Stimulated activated naive CD4-positive, alpha-beta T cell treated with Interleukin-2 at 50 U/mL for 16 hours (primary cell): ENCODE measurements at regions not wholly inside any gene's neighbourhood (a gene's known extent, or its start where the extent isn't known, plus 50 kb on each side); places are given as distances from the start of the nearest gene placed in this dataset.

ENCODE experiments used
- DNase-seq: peaks from one replicate; lab custom pipeline; 2025; lab: John Stamatoyannopoulos, UW

GRCh38 chr13:103437651-103438050 is 371.4 kb upstream of the SLC10A2 start:
- DNase-seq, result no peak

GRCh38 chr13:103436057-103436654 is 369.9 kb upstream of the SLC10A2 start:
- no peak for DNase-seq

- DNase-seq, result no peak
Measured at GRCh38 chr13:103431856-103432255, 365.6 kb upstream of the SLC10A2 start.

- no peak for DNase-seq
Measured at GRCh38 chr13:103430368-103430767, 364.2 kb upstream of the SLC10A2 start.

- no peak for DNase-seq
Measured at GRCh38 chr13:103410002-103410401, 343.8 kb upstream of the SLC10A2 start.

GRCh38 chr13:103406967-103407366 is 340.8 kb upstream of the SLC10A2 start:
- DNase-seq, result no peak

GRCh38 chr13:103405297-103405696 is 339.1 kb upstream of the SLC10A2 start:
- no peak for DNase-seq

GRCh38 chr13:103403814-103404213 is 337.6 kb upstream of the SLC10A2 start:
- DNase-seq, result no peak

- DNase-seq, result no peak
Measured at GRCh38 chr13:103403148-103403740, 337.0 kb upstream of the SLC10A2 start.

GRCh38 chr13:103395139-103395538 is 328.9 kb upstream of the SLC10A2 start:
- no peak for DNase-seq

GRCh38 chr13:103394618-103395017 is 328.4 kb upstream of the SLC10A2 start:
- DNase-seq, result no peak

- DNase-seq, result no peak
Measured at GRCh38 chr13:103391936-103392335, 325.7 kb upstream of the SLC10A2 start.

- no peak for DNase-seq
Measured at GRCh38 chr13:103388839-103389238, 322.6 kb upstream of the SLC10A2 start.

- no peak for DNase-seq
Measured at GRCh38 chr13:103386341-103386740, 320.1 kb upstream of the SLC10A2 start.

- no peak for DNase-seq
Measured at GRCh38 chr13:103373916-103374315, 307.7 kb upstream of the SLC10A2 start.

GRCh38 chr13:103371271-103371670 is 305.1 kb upstream of the SLC10A2 start:
- no peak for DNase-seq

- no peak for DNase-seq
Measured at GRCh38 chr13:103370790-103371189, 304.6 kb upstream of the SLC10A2 start.

GRCh38 chr13:103358255-103358932 is 292.2 kb upstream of the SLC10A2 start:
- DNase-seq, result no peak

- no peak for DNase-seq
Measured at GRCh38 chr13:103356226-103356864, 290.1 kb upstream of the SLC10A2 start.

- DNase-seq, result no peak
Measured at GRCh38 chr13:103354171-103354570, 288.0 kb upstream of the SLC10A2 start.

GRCh38 chr13:103351035-103351828 is 285.0 kb upstream of the SLC10A2 start:
- DNase-seq, result no peak

GRCh38 chr13:103350147-103350546 is 283.9 kb upstream of the SLC10A2 start:
- no peak for DNase-seq
